ENCODE measurements at regions not wholly inside any gene's neighbourhood (a gene's known extent, or its start where the extent isn't known, plus 50 kb on each side); places are given as distances from the start of the nearest gene placed in this dataset.

DNA sequence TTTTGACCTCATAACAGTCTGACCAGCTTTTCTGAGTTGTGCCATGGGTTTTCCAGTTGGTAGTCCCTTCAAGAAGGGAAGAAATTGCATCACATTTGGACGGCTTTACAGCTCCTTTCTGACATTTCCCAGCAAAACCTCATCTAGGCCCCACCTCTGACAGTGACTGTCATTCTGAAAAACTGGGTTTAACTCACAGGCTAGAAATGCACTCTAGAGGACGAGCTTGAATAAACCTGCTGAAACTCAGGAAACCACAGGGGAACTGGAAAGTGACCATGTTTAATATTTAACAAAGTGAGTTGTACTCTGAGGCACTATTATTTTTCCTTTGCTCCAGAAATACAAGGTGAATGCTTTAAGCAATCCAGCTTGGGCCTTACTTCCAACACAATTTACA is 434.3 kb upstream of the RASGEF1B start:
- 76% methylated on average over 2 of the region's 2 CpGs for WGBS
- intact Hi-C loops (cut with DNase I) = no loop called here
- Histone ChIP-seq H3K9me3 (ENCODE audit: control insufficient read depth, low read length) (no peaks in the 10 kb centered on the region), H3K4me1 (ENCODE audit: control insufficient read depth, insufficient read depth, low read length) (no peaks in the 10 kb centered on the region), H3K27me3 (ENCODE audit: control insufficient read depth, insufficient read depth) (no peaks in the 10 kb centered on the region), H3K27ac (ENCODE audit: low read length) (no peak overlapping the region), H3K4me3 (ENCODE audit: low read length) (no peak overlapping the region)
- DNase-seq (no peak), ATAC-seq (no peak)

DNA sequence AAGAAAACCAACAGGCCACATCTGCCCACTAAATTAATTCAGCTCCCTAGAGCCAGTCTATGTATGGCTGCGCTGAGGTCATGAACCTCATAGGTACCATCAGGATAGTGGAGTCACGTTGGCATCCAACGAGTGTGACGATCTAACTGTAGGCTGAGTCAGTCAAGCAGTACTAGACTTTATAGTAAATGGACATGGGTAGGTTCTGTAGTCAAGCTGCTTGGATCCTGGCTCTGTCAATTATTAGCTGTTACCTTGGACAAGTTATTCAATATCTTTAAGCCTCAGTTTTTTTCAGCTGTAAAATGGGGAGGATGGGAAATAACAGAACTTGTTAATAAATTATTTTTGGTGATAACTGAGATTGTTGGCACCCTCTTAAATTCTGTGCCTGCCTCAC is 432.4 kb upstream of the RASGEF1B start:
- no peak overlapping the region for H3K4me3 ChIP-seq (ENCODE audit: low read length)
- no peak overlapping the region for H3K27ac ChIP-seq (ENCODE audit: low read length)
- WGBS = 97% methylated on average over 4 of the region's 4 CpGs
- no peak for ATAC-seq
- intact Hi-C loops (cut with DNase I) = no loop called here
- no peaks in the 10 kb centered on the region for H3K9me3 ChIP-seq (ENCODE audit: control insufficient read depth, low read length)
- no peaks in the 10 kb centered on the region for H3K27me3 ChIP-seq (ENCODE audit: control insufficient read depth, insufficient read depth)
- no peak for DNase-seq
- no peaks in the 10 kb centered on the region for H3K4me1 ChIP-seq (ENCODE audit: control insufficient read depth, insufficient read depth, low read length)

DNA sequence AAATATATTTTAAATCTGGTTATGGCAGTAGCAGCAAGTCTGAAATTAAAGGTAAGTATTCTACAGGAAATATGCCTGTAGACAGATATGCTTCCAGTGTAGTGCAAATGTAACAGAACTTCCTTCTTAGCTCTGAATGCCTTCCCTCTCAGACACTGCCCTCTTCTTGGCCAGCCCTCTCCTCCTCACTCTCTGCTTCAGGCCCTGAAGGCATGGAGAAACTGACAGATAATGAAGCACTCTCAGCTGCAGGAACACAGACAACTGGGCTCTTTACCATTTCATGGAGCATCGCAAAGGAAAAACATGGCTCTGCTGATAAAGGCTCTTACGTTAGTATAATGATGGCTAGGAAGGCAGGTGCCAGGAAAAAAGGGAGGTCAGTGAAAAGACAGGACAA is 431.5 kb upstream of the RASGEF1B start:
- intact Hi-C loops (cut with DNase I) = no loop called here
- no peak overlapping the region for H3K4me3 ChIP-seq (ENCODE audit: low read length)
- ATAC-seq (no peak), DNase-seq (no peak)
- no peaks in the 10 kb centered on the region for H3K9me3 ChIP-seq (ENCODE audit: control insufficient read depth, low read length)
- H3K4me1 ChIP-seq (ENCODE audit: control insufficient read depth, insufficient read depth, low read length) = no peaks in the 10 kb centered on the region
- no peaks in the 10 kb centered on the region for H3K27me3 ChIP-seq (ENCODE audit: control insufficient read depth, insufficient read depth)
- no peak overlapping the region for H3K27ac ChIP-seq (ENCODE audit: low read length)
- 74% methylated on average over 2 of the region's 2 CpGs for WGBS

DNA sequence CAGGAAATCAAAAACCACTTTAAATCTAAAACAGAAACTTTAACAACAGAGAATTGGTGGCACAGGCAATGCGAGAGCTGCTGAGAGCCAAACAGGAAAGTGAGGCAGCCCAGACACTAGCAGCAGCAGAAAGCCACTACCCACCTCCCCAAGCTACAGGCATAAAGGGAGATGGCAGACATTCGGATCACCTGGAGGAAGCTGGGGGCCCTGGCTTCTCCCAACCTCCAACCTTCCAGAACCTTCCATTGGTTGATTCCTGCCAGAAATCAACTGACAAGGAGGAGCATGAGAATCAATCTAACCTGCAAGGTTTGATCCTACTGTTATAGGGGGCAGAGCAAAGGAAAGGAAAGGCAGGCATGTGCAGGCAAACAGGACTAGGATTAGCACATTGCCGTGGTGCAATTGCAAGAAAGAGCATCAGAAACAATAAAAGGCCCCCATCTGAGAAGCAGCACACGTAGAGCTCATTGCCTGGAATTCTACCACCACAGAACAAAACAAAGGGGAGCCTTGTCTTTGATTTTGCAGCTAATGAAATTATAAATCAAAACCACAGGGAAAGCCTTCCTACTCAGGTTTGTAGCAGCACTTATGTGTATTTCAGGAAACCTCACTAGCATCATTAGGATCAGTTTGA is 427.3 kb upstream of the RASGEF1B start:
- no peak overlapping the region for H3K27ac ChIP-seq (ENCODE audit: low read length)
- no peak for ATAC-seq
- no peak for DNase-seq
- WGBS = 85% methylated on average over 4 of the region's 4 CpGs
- no peak overlapping the region for H3K4me3 ChIP-seq (ENCODE audit: low read length)
- H3K27me3 ChIP-seq (ENCODE audit: control insufficient read depth, insufficient read depth) = no peaks in the 10 kb centered on the region
- H3K4me1 ChIP-seq (ENCODE audit: control insufficient read depth, insufficient read depth, low read length) = no peaks in the 10 kb centered on the region
- H3K9me3 ChIP-seq (ENCODE audit: control insufficient read depth, low read length) = no peaks in the 10 kb centered on the region
- intact Hi-C loops (cut with DNase I) = no loop called here

DNA sequence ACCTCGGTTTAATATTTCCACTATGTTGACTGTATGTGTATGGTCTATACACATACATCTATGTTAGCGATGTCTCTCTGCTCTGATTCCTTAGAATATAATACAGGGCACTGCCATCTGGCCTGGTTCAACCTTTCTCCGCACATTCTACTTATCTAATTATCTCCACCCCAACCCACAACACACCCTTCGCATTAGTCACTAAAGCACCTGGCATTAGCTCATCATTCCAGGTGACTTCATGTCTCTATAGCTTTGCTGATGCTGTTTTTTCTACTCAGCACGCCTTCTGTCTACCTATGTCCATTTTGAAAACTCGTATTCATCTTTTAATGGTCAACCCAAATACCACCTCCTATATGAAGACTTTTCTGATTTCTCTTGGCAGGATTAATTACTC is 425.2 kb upstream of the RASGEF1B start:
- WGBS = 90% methylated on average over 6 of the region's 6 CpGs
- H3K4me1 ChIP-seq (ENCODE audit: control insufficient read depth, insufficient read depth, low read length) = no peaks in the 10 kb centered on the region
- intact Hi-C loops (cut with DNase I) = no loop called here

DNA sequence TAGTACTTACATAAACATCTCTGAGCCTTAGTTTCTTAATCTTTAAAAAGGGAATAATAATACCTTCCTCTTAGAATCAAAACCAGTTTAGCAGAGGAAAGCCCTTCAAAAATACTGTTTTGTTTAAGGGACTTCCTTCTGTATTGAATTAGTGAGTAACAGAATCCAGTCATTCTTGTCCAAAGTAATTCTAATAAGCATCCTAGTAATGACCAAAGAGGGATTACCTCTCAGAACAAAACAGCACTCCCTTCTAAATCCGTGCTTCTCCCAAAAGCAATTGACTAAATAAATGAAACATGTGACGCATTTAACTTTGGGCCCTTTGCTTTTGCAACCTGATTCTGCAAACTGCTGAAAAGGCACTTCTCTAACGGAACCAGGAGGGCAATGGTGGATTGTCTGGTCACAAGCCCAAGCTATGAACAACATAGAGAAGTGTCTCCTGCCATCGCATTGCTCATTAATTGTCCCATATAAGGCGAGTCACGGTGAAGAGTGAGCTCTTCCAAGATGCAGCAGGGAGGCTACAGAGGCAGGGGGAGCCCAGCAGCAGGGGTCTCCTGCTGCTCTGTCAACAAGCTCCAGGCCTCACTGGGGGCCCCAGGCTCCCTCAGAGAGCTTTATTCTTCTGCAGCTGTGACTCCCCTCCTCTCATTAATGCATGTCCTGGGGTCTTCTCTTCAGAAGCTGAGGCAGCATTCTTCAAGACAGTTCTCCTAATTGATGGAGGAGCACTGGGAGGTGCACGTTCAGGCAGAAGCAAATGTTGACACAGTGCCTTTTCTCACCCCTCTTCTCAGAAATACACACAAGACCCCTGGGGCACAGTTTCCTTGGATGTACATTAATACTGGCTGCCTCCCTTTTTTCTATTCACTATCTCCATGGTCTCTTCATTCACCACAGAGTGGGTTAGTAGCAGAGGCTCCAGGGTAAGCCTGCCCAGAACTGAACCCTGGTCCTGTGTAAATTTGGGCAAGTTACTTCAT is 419.6 kb upstream of the RASGEF1B start:
- 49% methylated on average over 7 of the region's 7 CpGs for WGBS
- no peaks in the 10 kb centered on the region for H3K27me3 ChIP-seq (ENCODE audit: control insufficient read depth, insufficient read depth)

More for the DNA sequence above, 425.2 kb upstream of the RASGEF1B start:
- Histone ChIP-seq H3K4me3 (ENCODE audit: low read length) (no peak overlapping the region), H3K27me3 (ENCODE audit: control insufficient read depth, insufficient read depth) (no peaks in the 10 kb centered on the region), H3K9me3 (ENCODE audit: control insufficient read depth, low read length) (no peaks in the 10 kb centered on the region), H3K27ac (ENCODE audit: low read length) (no peak overlapping the region)
- DNase-seq (no peak), ATAC-seq (no peak)

DNA sequence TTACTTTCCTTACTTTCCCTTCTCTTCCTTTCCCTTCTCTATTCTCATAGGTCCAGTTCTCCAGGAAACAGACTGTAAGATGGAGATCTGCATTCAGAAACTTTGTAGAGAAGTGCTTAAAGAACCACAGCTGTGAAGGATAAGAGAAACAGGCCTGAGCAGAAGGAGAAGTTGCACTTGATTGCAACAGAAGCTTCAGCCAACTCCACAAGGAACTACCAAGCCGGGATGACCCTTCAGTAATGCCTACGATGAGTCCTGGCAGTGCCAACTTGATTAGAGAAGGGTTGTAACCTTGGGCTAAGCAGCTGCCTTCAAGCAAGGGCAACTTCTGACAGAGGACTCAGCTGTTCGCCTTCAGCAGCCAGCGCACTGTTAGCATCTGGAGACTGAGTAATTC is 413.3 kb upstream of the RASGEF1B start:
- H3K9me3 ChIP-seq (ENCODE audit: control insufficient read depth, low read length) = no peaks in the 10 kb centered on the region
- H3K4me3 ChIP-seq (ENCODE audit: low read length) = no peak overlapping the region
- DNase-seq = no peak
- 83% methylated on average over 4 of the region's 4 CpGs for WGBS
- ATAC-seq = no peak
- no peak overlapping the region for H3K27ac ChIP-seq (ENCODE audit: low read length)
- no peaks in the 10 kb centered on the region for H3K27me3 ChIP-seq (ENCODE audit: control insufficient read depth, insufficient read depth)
- intact Hi-C loops (cut with DNase I) = no loop called here
- H3K4me1 ChIP-seq (ENCODE audit: control insufficient read depth, insufficient read depth, low read length) = no peaks in the 10 kb centered on the region

More for the DNA sequence above, 419.6 kb upstream of the RASGEF1B start:
- no peaks in the 10 kb centered on the region for H3K4me1 ChIP-seq (ENCODE audit: control insufficient read depth, insufficient read depth, low read length)
- no peak overlapping the region for H3K4me3 ChIP-seq (ENCODE audit: low read length)
- no peaks in the 10 kb centered on the region for H3K9me3 ChIP-seq (ENCODE audit: control insufficient read depth, low read length)
- DNase-seq (no peak), ATAC-seq (no peak)
- intact Hi-C loops (cut with DNase I) = no loop called here
- no peak overlapping the region for H3K27ac ChIP-seq (ENCODE audit: low read length)

- WGBS = 74% methylated on average over 7 of the region's 7 CpGs
- intact Hi-C loops (cut with DNase I) = no loop called here
- no peak for ATAC-seq
- Histone ChIP-seq H3K4me1 (ENCODE audit: control insufficient read depth, insufficient read depth, low read length) (no peaks in the 10 kb centered on the region), H3K9me3 (ENCODE audit: control insufficient read depth, low read length) (no peaks in the 10 kb centered on the region), H3K27ac (ENCODE audit: low read length) (no peak overlapping the region), H3K27me3 (ENCODE audit: control insufficient read depth, insufficient read depth) (no peaks in the 10 kb centered on the region), H3K4me3 (ENCODE audit: low read length) (no peak overlapping the region)
- no peak for DNase-seq
Measured at GRCh38 chr4:81883530-81884450, 412.1 kb upstream of the RASGEF1B start.

- intact Hi-C loops (cut with DNase I) = no loop called here
- 89% methylated on average over 1 of the region's 1 CpG for WGBS
- Histone ChIP-seq H3K9me3 (ENCODE audit: control insufficient read depth, low read length) (no peaks in the 10 kb centered on the region), H3K4me3 (ENCODE audit: low read length) (no peak overlapping the region), H3K4me1 (ENCODE audit: control insufficient read depth, insufficient read depth, low read length) (no peaks in the 10 kb centered on the region), H3K27ac (ENCODE audit: low read length) (no peak overlapping the region), H3K27me3 (ENCODE audit: control insufficient read depth, insufficient read depth) (no peaks in the 10 kb centered on the region)
- DNase-seq (no peak), ATAC-seq (no peak)
Measured at GRCh38 chr4:81883004-81883403, 411.3 kb upstream of the RASGEF1B start.

- ATAC-seq = no peak
Measured at GRCh38 chr4:81881855-81882621, 410.3 kb upstream of the RASGEF1B start.

More at GRCh38 chr4:81881855-81882621, 410.3 kb upstream of the RASGEF1B start:
- 35% methylated on average over 3 of the region's 3 CpGs for WGBS
- no peak overlapping the region for H3K4me3 ChIP-seq (ENCODE audit: low read length)
- H3K9me3 ChIP-seq (ENCODE audit: control insufficient read depth, low read length) = no peaks in the 10 kb centered on the region
- no peaks in the 10 kb centered on the region for H3K4me1 ChIP-seq (ENCODE audit: control insufficient read depth, insufficient read depth, low read length)
- intact Hi-C loops (cut with DNase I) = no loop called here
- H3K27me3 ChIP-seq (ENCODE audit: control insufficient read depth, insufficient read depth) = no peaks in the 10 kb centered on the region
- DNase-seq = no peak
- no peak overlapping the region for H3K27ac ChIP-seq (ENCODE audit: low read length)
